Neural cell (in vitro differentiated cells): ENCODE measurements at regions not wholly inside any gene's neighbourhood (a gene's known extent, or its start where the extent isn't known, plus 50 kb on each side); places are given as distances from the start of the nearest gene placed in this dataset.

ENCODE experiments used
- H2AFZ ChIP-seq: fragments of 200-600, 300-800 bp; sonication (generic), shearing (Covaris generic); 2 replicates; pipeline ENCODE4 v1.6.0; 2014; ENCODE audit warnings: low read depth, mild to moderate bottlenecking, antibody characterized with exemption, low read length, moderate library complexity
- H3F3A ChIP-seq: fragments of 200-600 bp; shearing (Covaris generic); 2 replicates; pipeline ENCODE4 v1.6.1; 2016; ENCODE audit warnings: mild to moderate bottlenecking, moderate library complexity, mixed read lengths, antibody characterized with exemption, low read length; ENCODE audit not compliant: insufficient read depth, poor library complexity, severe bottlenecking
- H3K27ac ChIP-seq: fragments of 200-600, 300-800 bp; sonication (generic), shearing (Covaris generic); 2 replicates; pipeline ENCODE4 v1.5.1; 2014; ENCODE audit warnings: mild to moderate bottlenecking, low read length, moderate library complexity
- H3K27me3 ChIP-seq: fragments of 300-800, 200-600 bp; sonication (generic), shearing (Covaris generic); 2 replicates; pipeline ENCODE4 v1.6.0; 2014; ENCODE audit warnings: mild to moderate bottlenecking, low read depth, low read length, moderate library complexity; ENCODE audit not compliant: insufficient read depth
- H3K36me3 ChIP-seq: fragments of 300-800, 200-600 bp; sonication (generic), shearing (Covaris generic); 2 replicates; pipeline ENCODE4 v1.5.1; 2014; ENCODE audit warnings: mild to moderate bottlenecking, antibody characterized with exemption, low read length, moderate library complexity; ENCODE audit not compliant: insufficient read depth
- H3K4me2 ChIP-seq: fragments of 300-800, 200-600 bp; sonication (generic), shearing (Covaris generic); 2 replicates; pipeline ENCODE4 v1.6.0; 2014; ENCODE audit warnings: mild to moderate bottlenecking, low read length
- H3K4me3 ChIP-seq: fragments of 300-800, 200-600 bp; sonication (generic), shearing (Covaris generic); 2 replicates; pipeline ENCODE4 v1.5.1; 2014; ENCODE audit warnings: mild to moderate bottlenecking, low read length, moderate library complexity
- H3K79me2 ChIP-seq: fragments of 200-600 bp; shearing (Covaris generic); replicated peaks from 2 replicates; pipeline ENCODE4 v1.6.0; 2014; ENCODE audit warnings: mild to moderate bottlenecking, low read length, moderate library complexity; ENCODE audit not compliant: insufficient read depth
- H3K9ac ChIP-seq: fragments of 300-800, 200-600 bp; sonication (generic), shearing (Covaris generic); 2 replicates; pipeline ENCODE4 v1.6.1; 2016; ENCODE audit warnings: mild to moderate bottlenecking, low read length, mixed read lengths
- H3K9me2 ChIP-seq: fragments of 200-600 bp; shearing (Covaris generic); 2 replicates; pipeline ENCODE4 v1.6.1; 2016; ENCODE audit warnings: mild to moderate bottlenecking, low read length, mixed read lengths; ENCODE audit not compliant: insufficient read depth
- H3K9me3 ChIP-seq: fragments of 200-600, 300-800 bp; sonication (generic), shearing (Covaris generic); 2 replicates; pipeline ENCODE4 v1.6.1; 2016; ENCODE audit warnings: mild to moderate bottlenecking, mixed run types, low read length, moderate library complexity, mixed read lengths
- H4K20me1 ChIP-seq: fragments of 200-600 bp; shearing (Covaris generic); 2 replicates; pipeline ENCODE4 v1.6.1; 2016; ENCODE audit warnings: mild to moderate bottlenecking, mixed run types; ENCODE audit not compliant: insufficient read depth
- CTCF ChIP-seq: fragments of 450-650 bp; IDR thresholded peaks from 2 replicates; pipeline ENCODE4 v1.5.1; 2014; ENCODE audit warnings: antibody characterized with exemption, mild to moderate bottlenecking, moderate library complexity; ENCODE audit not compliant: poor library complexity, severe bottlenecking
- EP300 ChIP-seq: fragments of 450-650 bp; conservative IDR thresholded peaks from 2 replicates; pipeline ENCODE4 v1.6.1; 2014; ENCODE audit warnings: antibody characterized with exemption, mild to moderate bottlenecking, moderate library complexity; ENCODE audit not compliant: poor library complexity, severe bottlenecking
- EZH2 ChIP-seq: fragments of 200-600, 300-800 bp; shearing (Covaris generic), sonication (generic); IDR thresholded peaks from 2 replicates; pipeline ENCODE4 v1.6.1; 2014; ENCODE audit warnings: antibody characterized with exemption, low read length, borderline replicate concordance, mild to moderate bottlenecking; ENCODE audit not compliant: insufficient read depth, poor library complexity, severe bottlenecking
- MXI1 ChIP-seq: fragments of 450-650 bp; conservative IDR thresholded peaks from 2 replicates; pipeline ENCODE4 v1.6.1; 2014; ENCODE audit warnings: antibody characterized with exemption, mild to moderate bottlenecking; ENCODE audit not compliant: poor library complexity, severe bottlenecking
- POLR2AphosphoS5 ChIP-seq: IDR thresholded peaks from 2 replicates; pipeline ENCODE4 v1.6.1; 2012
- RAD21 ChIP-seq: fragments of 450-650 bp; conservative IDR thresholded peaks from 2 replicates; pipeline ENCODE4 v1.6.1; 2014; ENCODE audit warnings: antibody characterized with exemption, mild to moderate bottlenecking, moderate library complexity
- REST ChIP-seq: IDR thresholded peaks from 2 replicates; pipeline ENCODE4 v1.6.1; 2012; ENCODE audit warnings: borderline replicate concordance
- SMC3 ChIP-seq: fragments of 450-650 bp; conservative IDR thresholded peaks from 2 replicates; pipeline ENCODE4 v1.6.1; 2014; ENCODE audit warnings: antibody characterized with exemption, mild to moderate bottlenecking, moderate library complexity; ENCODE audit not compliant: poor library complexity
- TAF1 ChIP-seq: IDR thresholded peaks from 2 replicates; pipeline ENCODE4 v1.6.1; 2012; ENCODE audit warnings: low read depth

GRCh38 chr6:8242885-8243284 is 140.5 kb upstream of the EEF1E1 start:
- H3K9me2 ChIP-seq, result no peaks in the 10 kb centered on the region
- H4K20me1 ChIP-seq, result no peaks in the 10 kb centered on the region
- TF ChIP-seq EP300 (no peak), REST (no peak), TAF1 (no peak), POLR2AphosphoS5 (no peak), CTCF (no peak), MXI1 (no peak), RAD21 (no peak), SMC3 (no peak), EZH2 (no peak)
- H3K9ac ChIP-seq, result no peak overlapping the region
- H3F3A ChIP-seq, result no peaks in the 10 kb centered on the region
- H3K4me2 ChIP-seq, result peak overlapping the region; percentile 25
- no peak overlapping the region for H2AFZ ChIP-seq
- no peak overlapping the region for H3K4me3 ChIP-seq
- H3K27ac ChIP-seq, result peak overlapping the region; percentile 22
- H3K36me3 ChIP-seq, result no peaks in the 10 kb centered on the region
- H3K9me3 ChIP-seq, result no peaks in the 10 kb centered on the region
- no peaks in the 10 kb centered on the region for H3K27me3 ChIP-seq
- no peaks in the 10 kb centered on the region for H3K79me2 ChIP-seq

- Histone ChIP-seq H3K36me3 (no peaks in the 10 kb centered on the region), H2AFZ (no peak overlapping the region), H3K4me3 (no peak overlapping the region), H3K4me2 (no peak overlapping the region), H3K27me3 (no peaks in the 10 kb centered on the region), H3K9me2 (no peaks in the 10 kb centered on the region), H3K79me2 (no peaks in the 10 kb centered on the region), H4K20me1 (no peaks in the 10 kb centered on the region), H3K9ac (no peak overlapping the region), H3K9me3 (no peaks in the 10 kb centered on the region), H3K27ac (no peak overlapping the region), H3F3A (no peaks in the 10 kb centered on the region)
- TF ChIP-seq EP300 (no peak), TAF1 (no peak), RAD21 (no peak), POLR2AphosphoS5 (no peak), REST (no peak), EZH2 (no peak), SMC3 (no peak), MXI1 (no peak), CTCF (no peak)
Measured at GRCh38 chr6:8240301-8240700, 138.0 kb upstream of the EEF1E1 start.
